Stimulated activated CD8-positive, alpha-beta memory T cell treated with anti-CD3 and anti-CD28 coated beads, Interleukin-15, amount 100 ng/mL, for 4 hours (primary cell): ENCODE measurements at regions not wholly inside any gene's neighbourhood (a gene's known extent, or its start where the extent isn't known, plus 50 kb on each side); places are given as distances from the start of the nearest gene placed in this dataset.

Source experiments
- DNase-seq, 2 donors: peaks; one replicate each; pipeline ENCODE4 v3.0.0-alpha.2; 2020; ENCODE audit warnings: low read depth in 2 of 2

GRCh38 chr9:109912726-109913460 is 132.9 kb downstream of the PALM2AKAP2 start:
- no peak for DNase-seq

GRCh38 chr9:109913461-109913810 is 133.4 kb downstream of the PALM2AKAP2 start:
- no peak for DNase-seq

- no peak for DNase-seq
Measured at GRCh38 chr9:109914280-109915027, 134.5 kb downstream of the PALM2AKAP2 start.

DNA sequence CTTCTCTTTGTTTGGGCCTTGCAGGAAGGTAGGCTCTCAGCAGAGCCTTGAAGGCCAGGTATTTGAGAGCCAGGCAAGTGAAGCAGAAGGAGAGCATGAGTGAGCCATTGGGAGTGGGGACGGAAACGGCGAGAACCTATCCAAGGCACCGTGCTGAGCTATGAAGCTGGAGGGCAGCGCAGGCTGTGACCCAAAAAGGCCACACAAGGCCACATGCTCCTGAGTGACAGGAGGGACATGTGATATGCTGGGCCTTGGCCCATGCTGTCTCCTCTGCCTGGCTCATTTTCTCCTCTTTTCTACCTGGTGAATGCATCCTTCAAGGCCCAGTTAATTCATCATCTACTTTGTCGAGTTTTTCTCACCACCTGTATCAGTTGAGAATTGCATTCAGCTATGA is 136.3 kb downstream of the PALM2AKAP2 start:
- DNase-seq, result no peak

DNA sequence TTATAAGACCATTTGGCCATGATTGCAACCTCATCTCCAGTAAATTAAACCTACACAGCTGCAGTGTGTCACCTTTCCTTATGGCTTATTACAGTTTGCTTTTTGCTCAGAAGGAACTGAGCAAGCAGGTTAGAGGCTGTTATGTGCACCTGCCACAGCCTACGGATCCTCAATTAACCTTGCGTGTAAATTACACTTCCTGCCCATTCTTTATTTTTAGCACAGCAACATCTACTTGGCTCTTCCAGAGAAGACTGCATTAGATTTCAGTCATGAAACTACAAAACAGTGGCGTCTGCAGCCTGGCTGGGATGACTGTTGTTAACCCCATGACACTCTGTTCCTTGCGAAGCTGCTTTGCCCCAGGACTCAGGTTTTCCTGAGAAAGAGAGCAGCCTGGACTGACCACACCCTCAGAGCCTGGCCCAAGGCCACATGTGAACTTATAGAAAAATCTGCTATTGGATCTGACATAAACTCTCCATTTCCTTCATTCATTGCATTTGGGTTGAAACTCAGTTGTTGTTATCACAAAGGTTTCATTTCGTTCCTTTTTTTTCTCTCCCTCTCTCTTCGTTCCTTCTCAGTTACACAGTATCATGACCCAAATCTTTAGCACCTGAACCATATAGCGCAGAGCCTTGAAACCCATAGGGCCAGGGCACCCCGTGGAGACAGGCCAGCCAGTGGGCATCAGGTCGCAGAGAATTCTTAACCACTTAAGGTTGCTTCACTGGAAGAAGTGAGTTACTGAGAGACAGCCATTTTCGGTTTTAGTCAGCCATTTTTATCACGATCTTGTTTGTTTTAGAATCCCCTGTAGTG is 138.6 kb downstream of the PALM2AKAP2 start:
- no peak for DNase-seq

GRCh38 chr9:109919736-109920408 is 139.9 kb downstream of the PALM2AKAP2 start:
- no peak for DNase-seq

DNA sequence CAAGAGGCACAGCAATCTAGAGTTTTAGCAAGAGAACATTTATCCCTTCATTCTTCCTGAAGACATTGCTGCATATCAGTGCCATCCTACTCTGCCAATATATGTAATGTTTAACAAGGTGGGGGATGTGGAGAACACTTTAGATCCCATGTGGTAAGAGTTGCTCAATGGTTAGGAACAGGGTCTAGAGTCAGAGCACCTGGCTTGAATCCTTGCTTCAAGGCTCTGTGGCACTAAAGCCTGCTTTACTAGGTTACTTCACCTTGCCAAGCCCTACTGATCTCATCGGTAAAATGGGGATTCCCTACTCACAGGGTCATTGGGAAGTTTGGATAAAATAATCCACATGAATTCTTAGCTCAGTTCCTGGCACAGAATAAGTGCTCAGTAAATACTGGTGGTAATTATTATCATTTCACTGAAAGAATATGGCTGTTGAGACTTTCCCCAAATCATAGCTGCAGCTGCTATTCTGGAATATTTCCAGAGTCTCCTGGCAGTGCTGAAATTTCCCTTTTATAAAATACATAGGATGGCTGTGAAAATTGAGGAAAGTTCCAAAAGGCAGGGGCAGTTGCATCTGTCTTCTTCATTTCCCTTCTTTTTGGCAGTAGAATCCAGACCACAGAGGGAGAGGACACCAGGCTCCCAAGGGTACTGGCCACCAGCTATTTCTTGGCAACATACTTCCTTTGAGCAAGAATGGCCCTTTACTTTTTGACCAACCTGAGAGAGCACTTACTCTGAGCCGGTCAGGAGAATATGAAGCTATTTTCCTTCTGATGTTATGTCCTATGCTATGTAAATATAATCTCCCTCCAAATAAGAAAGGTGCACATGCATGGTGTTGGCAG is 142.8 kb downstream of the PALM2AKAP2 start:
- no peak for DNase-seq

- no peak for DNase-seq
Measured at GRCh38 chr9:109923471-109923760, 143.4 kb downstream of the PALM2AKAP2 start.

GRCh38 chr9:109923806-109924205 is 143.8 kb downstream of the PALM2AKAP2 start:
- DNase-seq, result no peak

GRCh38 chr9:109925799-109926198 is 145.8 kb downstream of the PALM2AKAP2 start:
- no peak for DNase-seq

GRCh38 chr9:109926421-109926869 is 146.4 kb downstream of the PALM2AKAP2 start:
- no peak for DNase-seq

DNA sequence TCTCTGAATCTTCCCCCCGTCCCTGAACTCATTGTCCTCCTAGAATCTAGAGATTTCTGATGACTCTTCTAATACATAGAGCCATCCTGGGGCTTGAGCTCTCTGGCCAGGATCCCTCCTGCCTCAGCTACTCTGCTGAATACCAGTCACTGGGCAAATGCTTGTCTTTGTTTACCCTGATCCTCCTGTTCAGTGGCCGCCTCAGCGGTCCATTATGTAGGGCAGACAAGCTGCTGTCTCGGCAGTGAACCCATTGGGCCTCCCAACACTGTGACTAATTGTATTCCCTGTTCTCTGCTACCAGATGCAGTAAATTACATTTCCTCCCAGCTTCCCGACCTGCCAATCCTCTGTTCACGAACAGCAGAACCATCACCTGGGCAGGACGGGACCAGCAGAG is 151.6 kb downstream of the PALM2AKAP2 start:
- DNase-seq, result no peak

GRCh38 chr9:109934136-109934856 is 154.3 kb downstream of the PALM2AKAP2 start:
- no peak for DNase-seq

DNA sequence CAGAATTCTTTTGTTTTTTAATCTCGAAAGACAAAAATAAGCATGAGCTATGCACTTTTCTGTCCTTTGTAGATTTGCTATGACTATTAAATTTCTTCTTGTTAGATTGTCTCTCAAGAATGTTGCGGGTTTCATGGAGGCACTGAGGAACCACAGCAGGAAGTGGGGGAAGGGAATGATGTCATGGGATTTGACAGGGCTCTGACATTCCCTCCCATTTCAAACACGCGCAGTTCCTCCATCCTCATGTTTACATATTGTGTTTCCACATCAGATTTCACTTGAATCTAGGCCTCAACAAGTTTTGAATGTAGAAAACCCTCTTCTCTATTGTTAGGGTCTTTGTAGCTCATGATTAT is 154.8 kb downstream of the PALM2AKAP2 start:
- no peak for DNase-seq

GRCh38 chr9:109935406-109936087 is 155.5 kb downstream of the PALM2AKAP2 start:
- no peak for DNase-seq

DNA sequence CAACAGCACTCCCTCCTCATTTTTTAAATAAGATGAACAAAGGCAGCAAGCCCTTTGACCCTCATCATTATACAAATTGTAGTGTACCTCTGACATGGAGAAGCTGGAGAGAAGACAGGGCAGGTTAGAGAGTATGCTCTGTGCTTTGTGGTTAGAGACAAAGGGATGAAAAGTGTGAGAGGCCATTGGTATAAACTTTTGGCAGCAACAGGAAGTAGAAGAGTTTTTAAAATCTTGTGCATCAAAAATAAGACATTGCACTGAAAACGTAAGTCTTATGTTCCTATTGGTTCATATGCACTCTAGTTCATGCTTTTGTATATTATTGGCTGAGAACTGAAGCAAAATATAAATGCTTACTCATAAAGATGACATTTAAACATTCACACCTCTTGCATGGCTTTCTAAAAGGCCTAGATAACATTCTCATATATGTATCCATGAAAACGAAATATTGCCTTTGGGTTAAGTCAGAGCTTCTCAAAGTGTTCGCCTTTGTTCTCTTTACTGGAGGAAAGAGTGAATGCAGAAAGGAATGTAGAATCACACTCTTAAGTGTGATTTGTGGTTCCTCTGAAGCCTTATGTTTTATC is 158.0 kb downstream of the PALM2AKAP2 start:
- no peak for DNase-seq

DNA sequence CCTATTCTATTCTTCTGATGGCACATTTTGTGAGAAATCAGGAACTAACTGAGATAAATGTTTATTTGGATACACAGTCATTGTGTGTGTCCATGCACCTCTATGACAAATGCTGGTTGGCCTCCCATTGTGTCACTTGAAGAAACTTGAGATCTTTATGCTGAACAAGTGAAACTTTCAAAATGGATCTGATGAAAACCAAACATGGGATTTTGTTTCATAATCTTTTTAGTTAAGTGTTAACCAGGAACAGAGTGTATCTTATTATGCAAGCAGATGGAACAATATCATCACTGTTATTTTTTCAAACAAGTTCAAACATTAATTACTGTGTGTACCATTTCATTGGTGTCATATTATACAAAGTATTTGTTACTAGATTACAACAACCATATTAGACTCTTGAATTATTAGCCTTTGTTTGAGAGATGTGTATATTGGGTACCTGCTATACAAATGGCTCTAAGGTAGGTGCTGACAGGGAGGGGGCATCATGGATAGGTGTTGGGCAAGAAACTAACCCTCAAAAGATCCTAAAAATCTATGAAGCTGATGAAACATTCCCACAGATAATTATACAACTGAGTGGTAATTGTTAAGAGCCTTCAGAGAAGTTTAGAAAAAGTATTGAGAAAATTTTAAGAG is 159.8 kb downstream of the PALM2AKAP2 start:
- no peak for DNase-seq

DNA sequence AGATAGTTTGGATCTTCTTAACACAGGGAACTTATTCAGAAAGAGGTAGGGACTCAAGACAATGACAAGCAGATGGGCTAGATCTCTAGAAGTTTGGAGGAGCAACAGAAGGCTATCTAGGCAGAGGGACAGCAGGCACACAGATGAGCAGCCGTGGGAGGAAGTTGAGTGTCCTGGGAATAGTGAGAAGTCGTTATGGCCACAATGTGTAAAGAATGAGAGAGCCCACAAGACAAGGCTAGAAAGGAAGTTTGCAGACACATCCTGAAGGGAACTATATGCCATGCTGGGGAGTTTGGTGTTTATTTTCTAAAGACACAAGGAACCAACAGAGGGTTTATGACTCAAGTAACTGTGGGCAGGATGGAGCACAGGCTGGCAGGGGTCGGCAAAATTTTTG is 160.6 kb downstream of the PALM2AKAP2 start:
- no peak for DNase-seq

DNA sequence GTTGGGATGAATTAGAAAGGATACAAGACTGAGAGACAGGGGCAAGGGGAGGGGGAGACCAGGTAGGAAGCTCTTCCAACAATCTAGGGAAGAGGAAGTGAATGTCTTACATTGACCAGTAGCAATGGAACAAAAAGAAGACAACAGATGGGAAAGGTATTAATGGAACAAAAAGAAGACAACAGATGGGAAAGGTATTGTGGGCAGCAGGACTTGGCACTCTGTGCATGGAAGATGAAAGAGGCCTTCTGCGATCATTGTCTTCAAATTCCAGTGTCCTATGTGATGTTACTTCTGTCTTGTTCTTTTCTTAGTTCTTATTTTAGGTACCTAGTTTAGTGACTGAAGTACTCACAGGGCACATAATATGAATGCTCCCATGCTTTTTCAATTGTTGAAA is 161.8 kb downstream of the PALM2AKAP2 start:
- no peak for DNase-seq
